SK-N-SH (cell line): ENCODE measurements at regions not wholly inside any gene's neighbourhood (a gene's known extent, or its start where the extent isn't known, plus 50 kb on each side); places are given as distances from the start of the nearest gene placed in this dataset.

Source experiments
- CTCF ChIA-PET: fragments of 300-600, 350-600 bp; formaldehyde crosslinking; extraction: SDS; loops from one replicate; lab custom pipeline; 2021; lab: Yijun Ruan, JAX
- POLR2A ChIA-PET: fragments of 350-600 bp; sonication (Branson Sonifier 250); formaldehyde crosslinking; extraction: SDS; loops from one replicate; lab custom pipeline; 2020; ENCODE audit warnings: antibody characterized with exemption, inconsistent platforms; lab: Yijun Ruan, JAX
- DNase-seq: peaks from one replicate; pipeline ENCODE4 v3.0.0; 2012
- H2AFZ ChIP-seq: fragments of 200-600 bp; sonication (generic); 2 replicates; pipeline ENCODE4 v1.8.1; 2016; ENCODE audit warnings: antibody characterized with exemption, mild to moderate bottlenecking, low read depth
- H3F3A ChIP-seq: fragments of 200-600 bp; sonication (generic); replicated peaks from 2 replicates; pipeline ENCODE3; 2016; ENCODE audit warnings: antibody characterized with exemption, mild to moderate bottlenecking; ENCODE audit not compliant: insufficient read depth
- H3K27ac ChIP-seq, 2 experiments: fragments of 200-500 bp in 1 of 2; fragments of 200-600 bp in 1 of 2; sonication (Bioruptor generic) in 1 of 2; sonication (generic), shearing (Covaris generic) in 1 of 2; 2 replicates each; pipeline versions ENCODE4 v1.5.1 to v1.6.1; 2014 to 2016; ENCODE audit warnings: low read depth in 2 of 2, inconsistent platforms in 1 of 2, low read length in 1 of 2, mild to moderate bottlenecking in 1 of 2, mixed read lengths in 1 of 2
- H3K27me3 ChIP-seq: fragments of 200-600 bp; sonication (generic), shearing (Covaris generic); 2 replicates; pipeline ENCODE4 v1.6.1; 2016; ENCODE audit warnings: mixed run types; ENCODE audit not compliant: insufficient read depth
- H3K36me3 ChIP-seq, 2 experiments: fragments of 200-500 bp in 1 of 2; fragments of 200-600 bp in 1 of 2; sonication (Bioruptor generic) in 1 of 2; sonication (generic) in 1 of 2; replicated peaks in 1 of 2; 2 replicates each; pipeline versions ENCODE3 to v1.5.1; 2014 to 2016; ENCODE audit warnings: low read length in 1 of 2, mild to moderate bottlenecking in 1 of 2; ENCODE audit not compliant: insufficient read depth in 2 of 2, control insufficient read depth in 1 of 2
- H3K4me1 ChIP-seq, 2 experiments: fragments of 200-500 bp in 1 of 2; fragments of 200-600 bp in 1 of 2; sonication (Bioruptor generic) in 1 of 2; sonication (generic), shearing (Covaris generic) in 1 of 2; 2 replicates each; pipeline versions ENCODE4 v1.5.1 to v1.6.1; 2014 to 2016; ENCODE audit warnings: low read depth in 1 of 2, low read length in 1 of 2, mixed run types in 1 of 2; ENCODE audit not compliant: insufficient read depth in 2 of 2, control insufficient read depth in 1 of 2
- H3K4me2 ChIP-seq: fragments of 200-600 bp; sonication (generic), shearing (Covaris generic); 2 replicates; pipeline ENCODE4 v1.6.1; 2017; ENCODE audit warnings: mixed run types
- H3K4me3 ChIP-seq, 2 experiments: fragments of 200-500 bp in 1 of 2; fragments of 200-600 bp in 1 of 2; sonication (Bioruptor generic) in 1 of 2; sonication (generic), shearing (Covaris generic) in 1 of 2; 2 replicates each; pipeline versions ENCODE4 v1.5.1 to v1.8.1; 2014 to 2016; ENCODE audit warnings: low read depth in 2 of 2, inconsistent platforms in 1 of 2, low read length in 1 of 2, mild to moderate bottlenecking in 1 of 2, mixed read lengths in 1 of 2, moderate library complexity in 1 of 2
- H3K79me2 ChIP-seq: fragments of 200-600 bp; sonication (generic); 2 replicates; pipeline ENCODE4 v1.8.1; 2017; ENCODE audit warnings: mild to moderate bottlenecking; ENCODE audit not compliant: insufficient read depth
- H3K9ac ChIP-seq: fragments of 200-600 bp; sonication (generic); 2 replicates; pipeline ENCODE4 v1.6.1; 2017; ENCODE audit warnings: mixed run types
- H3K9me2 ChIP-seq: fragments of 200-600 bp; sonication (generic); 2 replicates; pipeline ENCODE4 v1.6.1; 2017; ENCODE audit warnings: mixed run types
- H3K9me3 ChIP-seq: fragments of 200-600 bp; sonication (generic); 2 replicates; pipeline ENCODE4 v1.6.1; 2017; ENCODE audit warnings: mixed run types, mild to moderate bottlenecking, moderate library complexity
- H4K20me1 ChIP-seq: fragments of 200-600 bp; sonication (generic); 2 replicates; pipeline ENCODE4 v1.6.1; 2017; ENCODE audit warnings: mild to moderate bottlenecking, mixed run types; ENCODE audit not compliant: insufficient read depth
- CHD2 ChIP-seq: fragments of 150-350 bp; IDR thresholded peaks from 2 replicates; pipeline ENCODE4 v1.6.1; 2018; ENCODE audit warnings: low read length; ENCODE audit not compliant: partially characterized antibody
- ELF1 ChIP-seq: IDR thresholded peaks from 2 replicates; pipeline ENCODE4 v1.4.0; 2012
- FOXM1 ChIP-seq: IDR thresholded peaks from 2 replicates; pipeline ENCODE4 v1.4.0; 2012; ENCODE audit warnings: low read depth, mild to moderate bottlenecking
- GABPA ChIP-seq: IDR thresholded peaks from 2 replicates; pipeline ENCODE4 v1.4.0; 2012; ENCODE audit warnings: low read depth, mild to moderate bottlenecking
- GATA2 ChIP-seq: sonication (generic); formaldehyde crosslinking; IDR thresholded peaks from 2 replicates; pipeline ENCODE4 v1.5.0; 2020; ENCODE audit warnings: mild to moderate bottlenecking, missing genetic modification reagents
- JUND ChIP-seq: IDR thresholded peaks from 2 replicates; pipeline ENCODE4 v1.4.0; 2012
- MAX ChIP-seq: IDR thresholded peaks from 2 replicates; pipeline ENCODE4 v1.4.0; 2012; ENCODE audit warnings: low read depth
- MEF2A ChIP-seq: IDR thresholded peaks from 2 replicates; pipeline ENCODE4 v1.4.0; 2012; ENCODE audit warnings: low read depth, borderline replicate concordance
- MXI1 ChIP-seq: IDR thresholded peaks from 2 replicates; pipeline ENCODE4 v1.6.1; 2012; ENCODE audit warnings: mild to moderate bottlenecking, low read depth, low read length, improper control_type of control experiment
- NRF1 ChIP-seq: IDR thresholded peaks from 2 replicates; pipeline ENCODE4 v1.6.1; 2012; ENCODE audit warnings: low read depth, mild to moderate bottlenecking, low read length
- RFX5 ChIP-seq: IDR thresholded peaks from 2 replicates; pipeline ENCODE4 v1.6.1; 2012; ENCODE audit warnings: mild to moderate bottlenecking, improper control_type of control experiment, low read length
- RXRA ChIP-seq: IDR thresholded peaks from 2 replicates; pipeline ENCODE4 v1.4.0; 2012; ENCODE audit warnings: low read depth, mild to moderate bottlenecking, borderline replicate concordance
- SIN3A ChIP-seq: IDR thresholded peaks from 2 replicates; pipeline ENCODE4 v1.6.1; 2012; ENCODE audit warnings: low read depth, mild to moderate bottlenecking, low read length, moderate library complexity, borderline replicate concordance
- TAF1 ChIP-seq: IDR thresholded peaks from 2 replicates; pipeline ENCODE4 v1.6.1; 2012; ENCODE audit warnings: low read depth, mild to moderate bottlenecking, low read length, moderate library complexity, borderline replicate concordance
- TCF12 ChIP-seq: IDR thresholded peaks from 2 replicates; pipeline ENCODE4 v1.4.0; 2012
- WGBS: methylation state at CpG from one replicate; pipeline ENCODE4 v1.1.6; 2017; ENCODE audit warnings: low lambda C conversion rate; 5-methylcytosine and 5-hydroxymethylcytosine counted together
- TF ChIP-seq, protein P1 (sequence below): IDR thresholded peaks from 2 replicates; pipeline ENCODE4 v1.4.0; 2012; ENCODE audit warnings: low read depth, borderline replicate concordance
- TF ChIP-seq, protein P2 (sequence below): IDR thresholded peaks from 2 replicates; pipeline ENCODE4 v1.6.1; 2012; ENCODE audit warnings: mild to moderate bottlenecking, low read depth, low read length, moderate library complexity

GRCh38 chr12:128205145-128205544, 61.8 kb upstream of the TMEM132C start:
- DNase-seq: no peak
- Histone ChIP-seq H3K9me2 (no peaks in the 10 kb centered on the region), H3F3A (no peaks in the 10 kb centered on the region), H3K4me1 (no peaks in the 10 kb centered on the region), H3K27me3 (no peaks in the 10 kb centered on the region)
- 38% methylated on average over 3 of the region's 3 CpGs for WGBS
- no peak for TF ChIP-seq RFX5
- no peak for TF ChIP-seq MAX
- TF ChIP-seq, protein P1, sequence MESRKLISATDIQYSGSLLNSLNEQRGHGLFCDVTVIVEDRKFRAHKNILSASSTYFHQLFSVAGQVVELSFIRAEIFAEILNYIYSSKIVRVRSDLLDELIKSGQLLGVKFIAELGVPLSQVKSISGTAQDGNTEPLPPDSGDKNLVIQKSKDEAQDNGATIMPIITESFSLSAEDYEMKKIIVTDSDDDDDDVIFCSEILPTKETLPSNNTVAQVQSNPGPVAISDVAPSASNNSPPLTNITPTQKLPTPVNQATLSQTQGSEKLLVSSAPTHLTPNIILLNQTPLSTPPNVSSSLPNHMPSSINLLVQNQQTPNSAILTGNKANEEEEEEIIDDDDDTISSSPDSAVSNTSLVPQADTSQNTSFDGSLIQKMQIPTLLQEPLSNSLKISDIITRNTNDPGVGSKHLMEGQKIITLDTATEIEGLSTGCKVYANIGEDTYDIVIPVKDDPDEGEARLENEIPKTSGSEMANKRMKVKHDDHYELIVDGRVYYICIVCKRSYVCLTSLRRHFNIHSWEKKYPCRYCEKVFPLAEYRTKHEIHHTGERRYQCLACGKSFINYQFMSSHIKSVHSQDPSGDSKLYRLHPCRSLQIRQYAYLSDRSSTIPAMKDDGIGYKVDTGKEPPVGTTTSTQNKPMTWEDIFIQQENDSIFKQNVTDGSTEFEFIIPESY: no peak
- no peak for TF ChIP-seq JUND
- TF ChIP-seq FOXM1: no peak
- TF ChIP-seq ELF1: no peak
- no peak for TF ChIP-seq RXRA
- TF ChIP-seq MXI1: no peak
- TF ChIP-seq, all 33 proteins: peak for 0
- ChIA-PET POLR2A (no interaction called here), CTCF (interaction anchor here (3.3 kb wide), 1 partner anchor 15 kb away, joined by 11 read pairs; no protein-coding TSS in a partner anchor)
- Histone ChIP-seq H3K9me3 (peaks cover 4% of the 10 kb centered on the region; the same call in 1 of the 2 replicates), H3K27ac (no peak overlapping the region), H3K4me3 (no peak overlapping the region), H3K36me3 (no peaks in the 10 kb centered on the region), H3K79me2 (no peaks in the 10 kb centered on the region), H3K4me2 (no peak overlapping the region), H4K20me1 (no peaks in the 10 kb centered on the region), H3K9ac (no peak overlapping the region), H2AFZ (no peak overlapping the region)

GRCh38 chr12:128205758-128206157, 61.2 kb upstream of the TMEM132C start:
- Histone ChIP-seq H3K4me2 (no peak overlapping the region), H3K4me3 (no peak overlapping the region), H3K9ac (no peak overlapping the region), H3K9me3 (peaks cover 7% of the 10 kb centered on the region; the same call in 1 of the 2 replicates), H3K9me2 (no peaks in the 10 kb centered on the region), H3K36me3 (no peaks in the 10 kb centered on the region), H3K27me3 (no peaks in the 10 kb centered on the region), H3K27ac (no peak overlapping the region), H3F3A (no peaks in the 10 kb centered on the region), H3K4me1 (no peaks in the 10 kb centered on the region), H2AFZ (no peak overlapping the region), H4K20me1 (no peaks in the 10 kb centered on the region), H3K79me2 (no peaks in the 10 kb centered on the region)
- no peak for DNase-seq
- whole genome bisulfite sequencing: 79% methylated on average over 7 of the region's 7 CpGs
- no peak for TF ChIP-seq CHD2
- TF ChIP-seq TAF1: no peak
- no peak for TF ChIP-seq RXRA
- TF ChIP-seq MEF2A: no peak
- TF ChIP-seq TCF12: no peak
- no peak for TF ChIP-seq GABPA
- no peak for TF ChIP-seq MAX
- TF ChIP-seq, protein P1: no peak
- TF ChIP-seq, protein P2, sequence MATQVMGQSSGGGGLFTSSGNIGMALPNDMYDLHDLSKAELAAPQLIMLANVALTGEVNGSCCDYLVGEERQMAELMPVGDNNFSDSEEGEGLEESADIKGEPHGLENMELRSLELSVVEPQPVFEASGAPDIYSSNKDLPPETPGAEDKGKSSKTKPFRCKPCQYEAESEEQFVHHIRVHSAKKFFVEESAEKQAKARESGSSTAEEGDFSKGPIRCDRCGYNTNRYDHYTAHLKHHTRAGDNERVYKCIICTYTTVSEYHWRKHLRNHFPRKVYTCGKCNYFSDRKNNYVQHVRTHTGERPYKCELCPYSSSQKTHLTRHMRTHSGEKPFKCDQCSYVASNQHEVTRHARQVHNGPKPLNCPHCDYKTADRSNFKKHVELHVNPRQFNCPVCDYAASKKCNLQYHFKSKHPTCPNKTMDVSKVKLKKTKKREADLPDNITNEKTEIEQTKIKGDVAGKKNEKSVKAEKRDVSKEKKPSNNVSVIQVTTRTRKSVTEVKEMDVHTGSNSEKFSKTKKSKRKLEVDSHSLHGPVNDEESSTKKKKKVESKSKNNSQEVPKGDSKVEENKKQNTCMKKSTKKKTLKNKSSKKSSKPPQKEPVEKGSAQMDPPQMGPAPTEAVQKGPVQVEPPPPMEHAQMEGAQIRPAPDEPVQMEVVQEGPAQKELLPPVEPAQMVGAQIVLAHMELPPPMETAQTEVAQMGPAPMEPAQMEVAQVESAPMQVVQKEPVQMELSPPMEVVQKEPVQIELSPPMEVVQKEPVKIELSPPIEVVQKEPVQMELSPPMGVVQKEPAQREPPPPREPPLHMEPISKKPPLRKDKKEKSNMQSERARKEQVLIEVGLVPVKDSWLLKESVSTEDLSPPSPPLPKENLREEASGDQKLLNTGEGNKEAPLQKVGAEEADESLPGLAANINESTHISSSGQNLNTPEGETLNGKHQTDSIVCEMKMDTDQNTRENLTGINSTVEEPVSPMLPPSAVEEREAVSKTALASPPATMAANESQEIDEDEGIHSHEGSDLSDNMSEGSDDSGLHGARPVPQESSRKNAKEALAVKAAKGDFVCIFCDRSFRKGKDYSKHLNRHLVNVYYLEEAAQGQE: no peak
- no peak for TF ChIP-seq NRF1
- TF ChIP-seq SIN3A: no peak
- no peak for TF ChIP-seq MXI1
- no peak for TF ChIP-seq GATA2 (CRISPR knock-in tag)
- ChIA-PET POLR2A (no interaction called here), CTCF (interaction anchor here (1.5 kb wide), 1 partner anchor 15 kb away, joined by 5 read pairs; no protein-coding TSS in a partner anchor)
